ENCODE measurements at regions not wholly inside any gene's neighbourhood (a gene's known extent, or its start where the extent isn't known, plus 50 kb on each side); places are given as distances from the start of the nearest gene placed in this dataset.
A peak's percentile ranks its signal among the peaks of the same experiment; 100 is the strongest.

DNA sequence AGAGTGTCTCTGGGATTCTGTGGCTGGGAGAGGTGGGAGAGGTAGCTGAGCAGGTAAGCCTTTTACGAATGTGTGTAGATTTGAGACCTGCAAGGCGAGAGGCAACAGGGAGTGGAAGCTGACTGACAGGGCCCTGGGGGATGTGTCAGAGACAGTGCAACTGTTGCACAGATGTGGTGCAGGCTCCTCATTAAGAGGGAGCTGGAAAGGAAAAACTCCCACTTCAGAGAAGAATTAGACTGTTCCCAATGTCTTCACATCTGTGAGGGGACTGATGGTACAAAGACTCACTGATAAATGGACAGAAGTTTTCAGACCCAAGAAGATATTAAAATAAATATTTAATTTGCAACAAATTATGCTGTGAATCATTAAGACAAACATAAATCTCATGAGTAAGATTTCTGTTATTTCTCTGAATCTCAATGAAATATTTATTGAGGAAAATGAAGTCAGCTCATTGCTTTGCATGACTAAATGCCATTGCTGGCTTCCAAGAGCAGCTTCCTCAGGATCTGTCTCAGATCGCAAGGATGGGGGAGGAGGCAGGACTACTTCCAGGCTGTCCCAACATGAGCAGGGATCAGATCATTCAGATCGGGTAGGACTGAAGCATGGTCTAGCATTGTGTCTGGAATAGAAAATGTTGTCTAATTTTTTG is 127.3 kb upstream of the ROPN1 start:
- H3K36me3 Mint-ChIP-seq: no peaks in the 10 kb centered on the region
- DNase-seq (ENCODE audit: low spot score in 2 of 2) (no peak), ATAC-seq (no peak)
- no peaks in the 10 kb centered on the region for H3K9me3 Mint-ChIP-seq
- no peak overlapping the region for H3K27ac Mint-ChIP-seq

DNA sequence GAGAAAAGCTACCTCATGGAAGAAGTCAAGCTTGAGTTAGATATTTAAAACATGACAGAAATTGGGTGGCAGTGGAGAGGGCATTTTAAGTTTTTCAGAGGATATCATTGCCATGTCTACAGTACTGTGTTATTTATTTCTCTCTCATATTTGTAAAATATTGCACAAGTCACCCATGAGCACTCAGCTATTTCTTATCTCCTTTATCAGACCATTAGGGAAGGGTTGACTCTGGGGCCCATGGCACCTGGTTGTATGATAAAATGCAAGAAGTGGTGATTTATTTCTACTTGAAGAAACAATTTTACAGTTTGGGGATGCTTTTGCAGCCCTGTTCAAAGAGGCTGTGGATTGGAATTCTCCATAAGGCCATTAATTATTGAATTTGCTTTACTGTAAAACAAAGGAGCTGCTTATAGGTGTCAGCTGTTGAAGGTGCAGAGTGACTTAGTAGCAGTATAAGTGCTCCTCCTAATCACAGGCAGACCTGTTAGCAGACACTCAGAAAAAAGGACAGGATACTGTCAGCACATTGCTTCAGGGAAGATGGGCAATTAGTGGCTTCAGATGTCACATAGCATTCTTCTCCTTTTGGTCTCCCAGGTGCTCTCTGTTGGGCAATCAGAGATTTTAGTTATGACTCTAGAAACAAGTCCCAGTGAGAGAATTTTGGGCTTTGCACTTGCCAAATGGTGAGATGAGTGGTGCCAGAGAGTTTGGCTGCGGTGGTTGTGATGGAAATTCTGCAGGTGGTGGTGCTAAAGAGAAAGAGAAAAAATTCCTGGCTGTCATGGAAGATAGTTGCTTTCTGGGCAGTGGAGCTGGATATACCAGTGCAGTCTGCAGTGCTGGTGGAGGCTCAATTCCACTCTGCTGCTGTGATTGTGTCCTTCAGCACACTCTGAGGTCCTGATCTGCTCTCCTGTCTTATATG is 129.7 kb upstream of the ROPN1 start:
- no peak for DNase-seq (ENCODE audit: low spot score in 2 of 2)
- H3K27ac Mint-ChIP-seq: no peak overlapping the region
- H3K36me3 Mint-ChIP-seq: no peaks in the 10 kb centered on the region
- no peaks in the 10 kb centered on the region for H3K9me3 Mint-ChIP-seq
- no peak for ATAC-seq

GRCh38 chr3:124125315-124125714 is 133.4 kb upstream of the ROPN1 start:
- DNase-seq (ENCODE audit: low spot score in 2 of 2) (no peak), ATAC-seq (no peak)
- H3K36me3 Mint-ChIP-seq: no peaks in the 10 kb centered on the region
- H3K27ac Mint-ChIP-seq: no peak overlapping the region
- H3K9me3 Mint-ChIP-seq: no peaks in the 10 kb centered on the region

- Mint-ChIP-seq H3K27ac (no peak overlapping the region), H3K36me3 (no peaks in the 10 kb centered on the region), H3K9me3 (no peaks in the 10 kb centered on the region)
- DNase-seq (ENCODE audit: low spot score in 2 of 2): no peak
- ATAC-seq: no peak
These were observed 134.6 kb upstream of the ROPN1 start for GRCh38 chr3:124126436-124127023.

- Mint-ChIP-seq H3K27ac (no peak overlapping the region), H3K9me3 (no peaks in the 10 kb centered on the region), H3K36me3 (no peaks in the 10 kb centered on the region)
- DNase-seq (ENCODE audit: low spot score in 2 of 2): no peak
- ATAC-seq: no peak
These were observed 139.2 kb upstream of the ROPN1 start for GRCh38 chr3:124131158-124131557.

GRCh38 chr3:124131580-124131979 is 139.7 kb upstream of the ROPN1 start:
- Mint-ChIP-seq H3K36me3 (no peaks in the 10 kb centered on the region), H3K27ac (no peak overlapping the region), H3K9me3 (no peaks in the 10 kb centered on the region)
- DNase-seq (ENCODE audit: low spot score in 2 of 2) (no peak), ATAC-seq (no peak)

GRCh38 chr3:124132813-124133212 is 140.9 kb upstream of the ROPN1 start:
- DNase-seq (ENCODE audit: low spot score in 2 of 2) (no peak), ATAC-seq (no peak)
- H3K9me3 Mint-ChIP-seq: no peaks in the 10 kb centered on the region
- H3K36me3 Mint-ChIP-seq: no peaks in the 10 kb centered on the region
- H3K27ac Mint-ChIP-seq: no peak overlapping the region

- no peaks in the 10 kb centered on the region for H3K9me3 Mint-ChIP-seq
- no peak overlapping the region for H3K27ac Mint-ChIP-seq
- H3K36me3 Mint-ChIP-seq: no peaks in the 10 kb centered on the region
- DNase-seq (ENCODE audit: low spot score in 2 of 2) (no peak), ATAC-seq (no peak)
These were observed 141.5 kb upstream of the ROPN1 start for GRCh38 chr3:124133366-124133940.

DNA sequence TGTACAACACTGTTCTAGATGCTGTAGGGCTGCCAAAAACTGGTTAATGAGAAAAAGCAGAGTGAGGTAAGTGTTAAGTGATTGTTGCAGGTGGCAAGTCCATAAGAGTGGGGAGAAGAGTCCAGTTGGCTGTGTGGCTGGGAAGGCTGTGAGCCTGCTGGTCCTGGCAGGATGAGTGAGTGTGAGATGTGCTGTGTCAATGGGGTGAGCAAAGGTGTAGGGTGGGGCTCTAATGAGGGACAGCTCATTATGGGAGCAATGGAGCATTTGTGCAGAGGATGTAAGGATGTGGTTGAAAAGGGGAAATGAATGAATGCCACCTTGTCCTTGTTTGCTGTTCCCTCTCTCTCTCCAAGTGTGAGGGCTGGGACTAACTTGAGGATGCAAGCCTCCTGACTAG is 145.3 kb upstream of the ROPN1 start:
- no peaks in the 10 kb centered on the region for H3K36me3 Mint-ChIP-seq
- DNase-seq (ENCODE audit: low spot score in 2 of 2): no peak
- no peak overlapping the region for H3K27ac Mint-ChIP-seq
- no peak for ATAC-seq
- no peaks in the 10 kb centered on the region for H3K9me3 Mint-ChIP-seq

DNA sequence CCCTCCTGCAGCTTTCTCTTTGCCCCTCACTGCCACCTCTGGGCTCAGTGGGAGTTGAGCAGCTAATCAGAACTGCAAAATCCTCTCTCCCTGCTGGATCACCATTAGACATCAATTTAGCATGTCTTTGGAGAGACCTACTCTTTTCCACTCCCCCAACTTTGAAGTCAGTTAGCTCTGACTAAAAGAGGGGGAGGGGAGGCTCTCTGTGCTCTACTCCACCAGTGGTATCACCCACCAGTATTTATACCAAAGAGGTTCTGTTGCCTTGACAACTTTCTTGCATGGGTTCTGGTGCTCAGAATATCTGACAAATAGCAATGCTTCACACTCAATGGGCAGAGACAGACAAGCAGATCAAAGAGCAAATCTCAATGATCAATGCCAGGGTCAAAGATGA is 146.2 kb upstream of the ROPN1 start:
- no peak for DNase-seq (ENCODE audit: low spot score in 2 of 2)

DNA sequence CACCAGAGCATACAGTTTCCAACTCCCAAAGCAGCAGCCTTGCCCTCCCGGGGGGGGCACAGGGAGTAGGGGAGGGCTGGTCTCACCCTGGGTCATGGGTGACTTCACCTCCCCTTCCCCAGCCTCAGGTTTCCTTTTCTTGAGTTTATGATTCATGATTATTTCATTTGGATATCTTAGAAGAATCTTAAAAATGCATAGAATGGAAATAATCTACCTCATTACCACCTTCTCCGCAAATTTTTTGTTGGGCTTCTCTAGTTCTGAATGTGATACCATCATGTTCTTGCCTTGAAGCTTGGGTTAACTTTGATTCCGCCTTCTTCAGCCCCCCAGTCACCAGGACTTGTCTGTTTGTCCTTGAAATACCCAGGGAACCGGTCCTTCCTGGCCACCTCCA is 148.8 kb upstream of the ROPN1 start:
- no peaks in the 10 kb centered on the region for H3K36me3 Mint-ChIP-seq
- DNase-seq (ENCODE audit: low spot score in 2 of 2): no peak
- H3K27ac Mint-ChIP-seq: no peak overlapping the region
- no peaks in the 10 kb centered on the region for H3K9me3 Mint-ChIP-seq
- ATAC-seq: no peak

More for the DNA sequence above, 146.2 kb upstream of the ROPN1 start:
- Mint-ChIP-seq H3K9me3 (no peaks in the 10 kb centered on the region), H3K36me3 (no peaks in the 10 kb centered on the region), H3K27ac (no peak overlapping the region)
- ATAC-seq: no peak

- Mint-ChIP-seq H3K36me3 (no peaks in the 10 kb centered on the region), H3K27ac (no peak overlapping the region), H3K9me3 (no peaks in the 10 kb centered on the region)
- ATAC-seq (peak in 1 of 2 donors; percentile 30), DNase-seq (ENCODE audit: low spot score in 2 of 2) (no peak)
These were observed 150.6 kb upstream of the ROPN1 start for GRCh38 chr3:124142389-124142970.

GRCh38 chr3:124143047-124143446 is 151.1 kb upstream of the ROPN1 start:
- Mint-ChIP-seq H3K27ac (no peak overlapping the region), H3K9me3 (no peaks in the 10 kb centered on the region), H3K36me3 (no peaks in the 10 kb centered on the region)
- no peak for DNase-seq (ENCODE audit: low spot score in 2 of 2)
- ATAC-seq: no peak

DNA sequence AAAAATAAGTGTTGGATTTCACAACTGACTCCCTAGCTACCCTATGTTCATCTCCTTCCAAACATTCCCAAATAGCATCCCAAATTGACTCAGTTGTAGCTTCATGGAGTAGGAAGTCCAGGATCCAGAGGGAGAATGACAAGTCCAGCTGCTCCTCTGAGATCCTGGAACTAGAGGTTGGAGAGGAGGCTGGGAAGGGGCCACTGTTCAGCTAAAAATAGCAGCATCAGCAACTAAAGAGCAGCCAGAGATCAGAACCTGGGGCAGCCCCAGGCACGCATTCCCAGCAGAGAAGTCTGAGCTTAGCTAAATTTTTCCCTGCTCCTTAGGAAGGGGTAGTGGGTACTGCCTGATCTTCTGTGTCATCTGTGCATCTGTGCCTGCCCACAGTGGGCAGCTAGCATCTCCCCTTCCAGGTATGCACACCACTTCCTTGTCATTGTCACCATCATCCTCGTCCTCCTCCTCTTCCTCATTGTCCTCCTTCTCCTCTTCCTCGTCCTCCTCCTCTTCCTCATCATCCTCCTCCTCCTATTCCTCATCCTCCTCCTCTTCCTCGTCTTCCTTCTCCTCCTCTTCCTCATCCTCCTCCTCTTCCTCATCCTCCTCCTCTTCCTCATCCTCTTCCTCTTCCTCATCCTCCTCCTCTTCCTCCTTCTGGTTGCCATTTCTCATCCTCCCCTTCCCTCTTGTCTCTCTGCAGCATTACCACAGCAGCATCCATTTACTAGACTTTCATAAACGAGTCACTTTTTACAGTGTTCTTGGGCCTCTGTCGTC is 152.3 kb upstream of the ROPN1 start:
- DNase-seq (ENCODE audit: low spot score in 2 of 2): no peak
- Mint-ChIP-seq H3K36me3 (no peaks in the 10 kb centered on the region), H3K9me3 (no peaks in the 10 kb centered on the region), H3K27ac (no peak overlapping the region)
- ATAC-seq: no peak

GRCh38 chr3:124147429-124147828 is 155.5 kb upstream of the ROPN1 start:
- no peak overlapping the region for H3K27ac Mint-ChIP-seq
- no peak for DNase-seq (ENCODE audit: low spot score in 2 of 2)
- H3K9me3 Mint-ChIP-seq: no peaks in the 10 kb centered on the region
- no peak for ATAC-seq
- no peaks in the 10 kb centered on the region for H3K36me3 Mint-ChIP-seq

- Mint-ChIP-seq H3K36me3 (no peaks in the 10 kb centered on the region), H3K27ac (no peak overlapping the region), H3K9me3 (no peaks in the 10 kb centered on the region)
- ATAC-seq: no peak
- no peak for DNase-seq (ENCODE audit: low spot score in 2 of 2)
These were observed 156.0 kb upstream of the ROPN1 start for GRCh38 chr3:124147946-124148345.
